Ishikawa (cell line): ENCODE measurements at regions not wholly inside any gene's neighbourhood (a gene's known extent, or its start where the extent isn't known, plus 50 kb on each side); places are given as distances from the start of the nearest gene placed in this dataset.

Experiments used
- CEBPB ChIP-seq: IDR thresholded peaks from 2 replicates; pipeline ENCODE4 v1.6.1; 2012
- CREB1 ChIP-seq: IDR thresholded peaks from 2 replicates; pipeline ENCODE4 v1.6.1; 2012; ENCODE audit warnings: low read depth
- EGR1 ChIP-seq: IDR thresholded peaks from 2 replicates; pipeline ENCODE4 v1.6.1; 2012
- EP300 ChIP-seq: IDR thresholded peaks from 2 replicates; pipeline ENCODE4 v1.6.1; 2012; ENCODE audit warnings: borderline replicate concordance
- FOXM1 ChIP-seq: IDR thresholded peaks from 2 replicates; pipeline ENCODE4 v1.6.1; 2012; ENCODE audit warnings: low read depth, borderline replicate concordance
- NFIC ChIP-seq: IDR thresholded peaks from 2 replicates; pipeline ENCODE4 v1.6.1; 2012
- RAD21 ChIP-seq: IDR thresholded peaks from 2 replicates; pipeline ENCODE4 v1.6.1; 2012; ENCODE audit warnings: low read depth
- TAF1 ChIP-seq: IDR thresholded peaks from 2 replicates; pipeline ENCODE4 v1.6.1; 2012; ENCODE audit warnings: low read depth, mild to moderate bottlenecking
- TCF12 ChIP-seq: IDR thresholded peaks from 2 replicates; pipeline ENCODE4 v1.6.1; 2012; ENCODE audit warnings: low read depth
- TEAD4 ChIP-seq: IDR thresholded peaks from 2 replicates; pipeline ENCODE4 v1.6.1; 2012
- YY1 ChIP-seq: IDR thresholded peaks from 2 replicates; pipeline ENCODE4 v1.6.1; 2012; ENCODE audit warnings: low read depth
- ZBTB7A ChIP-seq: IDR thresholded peaks from 2 replicates; pipeline ENCODE4 v1.6.1; 2012; ENCODE audit warnings: low read depth
- TF ChIP-seq, protein P1 (sequence below): IDR thresholded peaks from 2 replicates; pipeline ENCODE4 v1.6.1; 2012
- TF ChIP-seq, protein P2 (sequence below): IDR thresholded peaks from 2 replicates; pipeline ENCODE4 v1.6.1; 2012; ENCODE audit warnings: low read depth, mild to moderate bottlenecking
- TF ChIP-seq, protein P3 (sequence below): IDR thresholded peaks from 2 replicates; pipeline ENCODE4 v1.6.1; 2012

DNA sequence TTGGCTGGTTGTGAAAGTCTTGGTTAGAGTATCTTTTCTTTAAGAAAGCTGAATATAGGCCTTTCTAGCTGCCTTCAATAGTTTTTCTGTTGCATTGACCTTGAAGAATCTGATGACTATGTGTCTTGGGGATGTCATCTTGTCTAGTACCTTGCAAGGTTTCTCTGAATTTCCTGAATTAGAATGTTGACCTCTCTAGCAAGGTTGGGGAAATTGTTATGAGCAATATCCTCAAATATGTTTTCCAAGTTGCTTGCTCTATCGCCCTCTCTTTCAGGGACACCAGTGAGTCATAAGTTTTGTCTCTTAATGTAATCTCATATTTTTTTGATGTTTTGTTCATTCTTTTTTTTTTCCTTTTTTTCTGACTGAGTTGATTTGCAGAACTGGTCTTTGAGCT is 194.7 kb downstream of the RAB28 start:
- TF ChIP-seq TCF12, result no peak
- TF ChIP-seq, protein P1, sequence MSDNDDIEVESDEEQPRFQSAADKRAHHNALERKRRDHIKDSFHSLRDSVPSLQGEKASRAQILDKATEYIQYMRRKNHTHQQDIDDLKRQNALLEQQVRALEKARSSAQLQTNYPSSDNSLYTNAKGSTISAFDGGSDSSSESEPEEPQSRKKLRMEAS, result no peak
- no peak for TF ChIP-seq TAF1
- TF ChIP-seq CEBPB, result no peak
- TF ChIP-seq CREB1, result no peak
- TF ChIP-seq, protein P2, sequence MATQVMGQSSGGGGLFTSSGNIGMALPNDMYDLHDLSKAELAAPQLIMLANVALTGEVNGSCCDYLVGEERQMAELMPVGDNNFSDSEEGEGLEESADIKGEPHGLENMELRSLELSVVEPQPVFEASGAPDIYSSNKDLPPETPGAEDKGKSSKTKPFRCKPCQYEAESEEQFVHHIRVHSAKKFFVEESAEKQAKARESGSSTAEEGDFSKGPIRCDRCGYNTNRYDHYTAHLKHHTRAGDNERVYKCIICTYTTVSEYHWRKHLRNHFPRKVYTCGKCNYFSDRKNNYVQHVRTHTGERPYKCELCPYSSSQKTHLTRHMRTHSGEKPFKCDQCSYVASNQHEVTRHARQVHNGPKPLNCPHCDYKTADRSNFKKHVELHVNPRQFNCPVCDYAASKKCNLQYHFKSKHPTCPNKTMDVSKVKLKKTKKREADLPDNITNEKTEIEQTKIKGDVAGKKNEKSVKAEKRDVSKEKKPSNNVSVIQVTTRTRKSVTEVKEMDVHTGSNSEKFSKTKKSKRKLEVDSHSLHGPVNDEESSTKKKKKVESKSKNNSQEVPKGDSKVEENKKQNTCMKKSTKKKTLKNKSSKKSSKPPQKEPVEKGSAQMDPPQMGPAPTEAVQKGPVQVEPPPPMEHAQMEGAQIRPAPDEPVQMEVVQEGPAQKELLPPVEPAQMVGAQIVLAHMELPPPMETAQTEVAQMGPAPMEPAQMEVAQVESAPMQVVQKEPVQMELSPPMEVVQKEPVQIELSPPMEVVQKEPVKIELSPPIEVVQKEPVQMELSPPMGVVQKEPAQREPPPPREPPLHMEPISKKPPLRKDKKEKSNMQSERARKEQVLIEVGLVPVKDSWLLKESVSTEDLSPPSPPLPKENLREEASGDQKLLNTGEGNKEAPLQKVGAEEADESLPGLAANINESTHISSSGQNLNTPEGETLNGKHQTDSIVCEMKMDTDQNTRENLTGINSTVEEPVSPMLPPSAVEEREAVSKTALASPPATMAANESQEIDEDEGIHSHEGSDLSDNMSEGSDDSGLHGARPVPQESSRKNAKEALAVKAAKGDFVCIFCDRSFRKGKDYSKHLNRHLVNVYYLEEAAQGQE, result no peak

DNA sequence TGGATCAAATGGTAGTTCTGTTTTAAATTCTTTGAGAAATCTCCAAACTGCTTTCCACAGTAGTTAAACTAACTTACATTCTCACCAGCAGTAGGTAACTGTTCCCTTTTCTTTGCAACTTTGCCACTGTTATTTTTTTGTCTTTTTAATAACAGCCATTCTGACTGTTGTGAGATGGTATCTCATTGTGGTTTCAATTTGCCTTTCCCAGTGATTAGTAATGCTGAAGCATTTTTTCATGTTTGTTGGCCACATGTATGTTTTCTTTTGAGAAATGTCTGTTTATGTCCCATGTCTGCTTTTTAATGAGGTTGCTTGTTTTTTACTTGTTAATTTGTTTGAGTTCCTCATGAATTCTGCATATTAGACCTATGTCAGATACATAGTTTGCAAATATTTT is 198.8 kb downstream of the RAB28 start:
- TF ChIP-seq RAD21, result no peak
- TF ChIP-seq YY1, result no peak
- TF ChIP-seq NFIC, result no peak
- TF ChIP-seq ZBTB7A, result no peak
- TF ChIP-seq EGR1, result no peak
- TF ChIP-seq TEAD4, result no peak
- TF ChIP-seq FOXM1, result no peak
- TF ChIP-seq, protein P3, sequence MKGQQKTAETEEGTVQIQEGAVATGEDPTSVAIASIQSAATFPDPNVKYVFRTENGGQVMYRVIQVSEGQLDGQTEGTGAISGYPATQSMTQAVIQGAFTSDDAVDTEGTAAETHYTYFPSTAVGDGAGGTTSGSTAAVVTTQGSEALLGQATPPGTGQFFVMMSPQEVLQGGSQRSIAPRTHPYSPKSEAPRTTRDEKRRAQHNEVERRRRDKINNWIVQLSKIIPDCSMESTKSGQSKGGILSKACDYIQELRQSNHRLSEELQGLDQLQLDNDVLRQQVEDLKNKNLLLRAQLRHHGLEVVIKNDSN, result no peak
- TF ChIP-seq TCF12, result no peak
- TF ChIP-seq CEBPB, result no peak
- no peak for TF ChIP-seq CREB1
- no peak for TF ChIP-seq EP300
- TF ChIP-seq, protein P2, result no peak
- no peak for TF ChIP-seq TAF1
- TF ChIP-seq, protein P1, result no peak

DNA sequence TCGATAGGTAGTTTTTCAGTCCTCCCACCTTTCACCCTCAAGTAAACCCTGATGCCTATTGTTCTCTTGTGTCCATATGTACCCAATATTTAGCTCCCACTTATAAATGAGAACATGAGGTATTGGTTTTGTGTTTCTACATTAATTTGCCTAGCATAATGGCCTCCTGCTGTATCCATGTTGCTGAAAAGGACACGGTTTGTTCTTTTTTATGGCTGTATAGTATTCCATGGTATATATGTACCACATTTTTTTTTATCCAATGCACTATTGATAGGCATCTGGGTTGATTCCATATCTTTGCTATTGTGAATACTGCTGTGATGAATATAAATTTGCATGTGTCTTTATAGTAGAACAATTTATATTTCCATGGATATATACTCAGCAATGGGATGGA is 199.2 kb downstream of the RAB28 start:
- TF ChIP-seq NFIC (no peak), CEBPB (no peak), ZBTB7A (no peak), EP300 (no peak), EGR1 (no peak), TCF12 (no peak), FOXM1 (no peak), RAD21 (no peak), TAF1 (no peak), TEAD4 (no peak)
- TF ChIP-seq, protein P2, result no peak

DNA sequence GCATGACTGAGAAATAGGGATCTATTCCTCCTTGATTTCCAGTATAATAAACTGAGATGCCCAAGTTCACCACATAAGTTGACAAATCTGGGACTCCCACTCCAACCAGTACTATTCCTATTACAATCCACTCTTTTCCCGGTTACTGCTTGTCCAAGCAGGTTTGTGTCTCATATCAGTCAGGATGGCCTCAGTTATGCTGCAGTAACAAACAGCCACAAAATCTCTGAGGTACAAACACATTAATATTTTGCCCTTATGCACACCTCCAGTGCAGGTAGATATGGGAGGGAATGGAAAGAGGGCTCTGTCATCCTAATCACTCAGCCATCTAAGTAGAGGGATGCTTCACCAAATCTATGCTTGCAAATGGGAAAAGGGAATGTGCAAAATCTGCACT is 207.8 kb downstream of the RAB28 start:
- TF ChIP-seq TAF1, result no peak
- TF ChIP-seq, protein P1, result no peak

DNA sequence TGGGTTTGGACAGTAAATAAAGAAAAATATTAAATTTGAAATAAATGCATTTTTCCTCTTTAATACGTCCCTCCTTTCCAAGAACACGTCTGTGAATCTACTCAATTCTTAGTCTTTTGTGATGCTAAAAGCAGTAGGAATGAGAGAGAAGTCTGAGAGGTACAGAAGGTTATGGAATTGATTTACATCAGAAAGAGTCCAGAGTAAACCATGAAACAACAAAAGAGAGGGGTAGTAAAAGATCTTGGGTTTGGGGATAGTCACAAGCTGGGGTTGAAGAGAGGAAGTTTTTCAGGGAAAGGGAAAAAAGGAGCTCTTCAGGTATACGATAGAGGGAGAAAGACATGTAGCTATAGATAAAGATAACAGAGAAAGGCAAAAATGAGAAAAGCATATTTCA is 215.4 kb downstream of the RAB28 start:
- no peak for TF ChIP-seq EGR1
- TF ChIP-seq EP300, result no peak
- no peak for TF ChIP-seq CREB1
- no peak for TF ChIP-seq TCF12
- no peak for TF ChIP-seq FOXM1
- no peak for TF ChIP-seq YY1
- no peak for TF ChIP-seq RAD21
- TF ChIP-seq NFIC, result no peak
- TF ChIP-seq, protein P1, result no peak
- TF ChIP-seq, protein P3, result no peak
- no peak for TF ChIP-seq TEAD4
- TF ChIP-seq CEBPB, result no peak
- TF ChIP-seq, protein P2, result no peak
- TF ChIP-seq TAF1, result no peak
- no peak for TF ChIP-seq ZBTB7A
